DMS79 (cell line): ENCODE measurements at regions not wholly inside any gene's neighbourhood (a gene's known extent, or its start where the extent isn't known, plus 50 kb on each side); places are given as distances from the start of the nearest gene placed in this dataset.
"Not testable (repeated sequence)": the region's sequence is repeated elsewhere in the genome, so short reads cannot be mapped to it uniquely, and the experiment has no call there.

Experiments used
- DNase-seq: peaks from one replicate; lab custom pipeline; 2025; lab: John Stamatoyannopoulos, UW

DNA sequence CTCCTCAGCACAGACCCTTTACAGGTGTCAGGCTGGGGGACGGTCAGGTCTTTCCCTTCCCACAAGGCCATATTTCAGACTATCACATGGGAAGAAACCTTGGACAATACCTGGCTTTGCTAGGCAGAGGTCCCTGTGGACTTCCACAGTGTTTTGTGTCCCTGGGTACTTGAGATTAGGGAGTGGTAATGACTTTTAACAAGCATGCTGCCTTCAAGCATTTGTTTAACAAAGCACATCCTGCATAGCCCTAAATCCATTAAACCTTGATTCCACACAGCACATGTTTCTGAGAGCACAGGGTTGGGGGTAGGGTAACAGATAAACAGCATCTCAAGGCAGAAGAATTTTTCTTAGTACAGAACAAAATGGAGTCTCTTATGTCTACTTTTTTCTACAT lies 451.2 kb downstream of the PLOD2 start:
- not testable (repeated sequence) for DNase-seq

DNA sequence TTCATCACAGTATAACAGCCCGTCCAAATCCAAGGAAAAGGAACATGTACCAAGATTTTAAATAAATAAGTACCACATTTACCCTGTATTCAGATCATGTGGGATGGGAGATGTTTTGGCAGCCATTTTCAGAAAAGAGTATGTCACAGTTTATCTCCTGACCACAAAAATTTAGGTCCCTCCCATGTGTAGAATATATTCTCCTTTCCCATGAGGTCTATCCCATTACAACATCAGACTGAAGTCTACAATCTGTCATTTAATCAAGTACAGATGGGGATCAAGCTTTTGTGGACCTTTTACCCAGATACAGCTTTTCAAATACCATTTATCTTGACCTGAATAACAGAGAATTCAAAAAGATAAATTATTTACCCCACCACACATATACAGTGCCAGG lies 444.5 kb downstream of the PLOD2 start:
- no peak for DNase-seq

DNA sequence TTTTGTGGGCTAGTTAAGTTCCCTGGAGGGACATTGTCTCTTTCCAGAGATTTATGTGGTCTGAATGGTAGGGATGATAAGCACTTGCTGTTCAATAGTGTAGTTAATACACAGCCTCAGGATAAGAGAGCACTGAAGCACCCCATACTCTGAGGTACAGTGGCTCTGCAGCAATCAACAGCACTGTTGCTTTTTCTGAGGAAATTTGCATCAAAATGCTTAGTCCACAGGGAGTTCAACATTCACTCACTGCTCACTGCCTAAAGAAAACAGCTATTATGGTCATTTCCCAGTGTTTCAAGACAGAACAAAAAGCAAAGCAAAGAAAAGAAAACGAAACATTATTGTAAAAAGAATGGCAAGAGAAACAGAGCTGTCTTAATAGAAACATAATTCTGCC lies 441.9 kb downstream of the PLOD2 start:
- DNase-seq = no peak

DNA sequence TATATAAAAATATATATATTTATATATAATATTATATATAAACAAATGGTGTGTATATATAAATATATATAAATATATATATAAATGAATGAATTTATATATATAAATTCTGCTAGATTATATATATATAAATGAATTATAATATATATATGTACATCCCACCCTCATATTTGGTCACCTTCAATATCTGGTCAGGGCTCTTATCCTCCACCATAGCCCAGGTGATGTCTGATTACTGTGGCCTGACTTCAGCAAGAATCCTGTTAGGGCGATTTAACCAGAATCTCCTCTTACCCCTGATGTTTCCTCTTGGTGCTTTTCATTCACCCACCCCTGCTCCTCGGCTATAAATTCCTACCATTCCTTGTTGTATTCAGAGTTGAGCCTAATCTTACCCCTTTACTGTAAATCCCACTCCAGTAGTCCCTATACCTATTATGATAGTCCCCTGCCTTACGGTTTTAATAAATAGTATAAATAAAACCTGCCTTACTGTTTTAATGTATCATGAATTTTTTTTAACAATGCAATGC lies 439.6 kb downstream of the PLOD2 start:
- no peak for DNase-seq

DNA sequence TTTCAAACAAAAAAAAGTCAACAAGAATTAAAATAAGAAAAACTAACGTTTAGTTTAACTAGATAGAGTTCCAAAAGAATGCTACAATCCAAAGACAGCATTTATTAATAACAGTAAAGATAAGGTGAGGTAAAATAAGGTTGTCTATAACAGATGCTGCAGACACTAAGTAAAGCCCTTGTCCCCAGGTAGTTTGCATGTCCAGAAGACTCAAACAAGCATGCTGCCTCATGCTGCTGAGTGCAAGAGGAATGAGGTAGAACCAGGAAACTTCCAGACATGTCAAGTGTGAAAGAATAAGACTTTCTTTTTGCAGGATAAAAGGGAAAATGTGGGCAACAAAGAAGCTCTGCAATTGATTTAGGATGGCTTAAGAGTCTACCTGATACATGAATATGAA lies 439.2 kb downstream of the PLOD2 start:
- no peak for DNase-seq

DNA sequence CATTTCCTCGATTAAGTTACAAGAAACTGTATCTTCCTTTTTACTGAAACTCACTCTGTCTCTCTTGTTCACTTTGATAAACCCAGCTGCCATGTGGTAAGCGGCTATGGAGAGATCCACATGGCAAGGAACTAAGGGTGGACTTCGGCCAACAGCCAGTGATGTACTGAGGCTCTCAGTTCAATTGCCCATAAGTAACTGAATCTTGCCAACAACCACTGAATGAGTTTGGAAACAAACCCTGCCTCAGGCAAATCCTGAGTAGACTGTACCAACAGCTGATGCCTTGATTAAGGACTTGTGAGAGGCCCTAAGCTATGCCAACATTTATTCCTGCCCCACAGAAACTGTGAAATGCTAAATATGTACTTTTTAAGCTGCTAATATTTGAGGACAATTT lies 433.5 kb downstream of the PLOD2 start:
- DNase-seq = no peak

DNA sequence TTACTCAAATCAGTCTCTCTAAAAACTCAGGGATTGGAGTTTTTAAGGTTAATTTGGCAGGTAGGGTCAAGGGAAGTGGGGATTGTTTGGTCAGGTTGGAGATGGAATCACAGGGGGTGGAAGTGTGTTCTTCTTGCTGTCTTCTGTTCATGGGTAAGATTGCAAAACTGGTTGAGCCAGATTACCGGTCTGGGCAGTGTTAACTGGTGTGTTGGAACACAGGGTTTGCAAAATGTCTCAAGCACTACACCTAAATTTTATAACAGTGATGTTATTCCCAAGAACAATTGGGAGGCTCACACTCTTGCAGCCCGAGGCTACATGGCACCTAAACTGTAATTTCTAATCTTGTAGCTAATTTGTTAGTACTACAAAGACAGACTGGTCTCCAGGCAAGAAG lies 425.4 kb downstream of the PLOD2 start:
- no peak for DNase-seq

DNA sequence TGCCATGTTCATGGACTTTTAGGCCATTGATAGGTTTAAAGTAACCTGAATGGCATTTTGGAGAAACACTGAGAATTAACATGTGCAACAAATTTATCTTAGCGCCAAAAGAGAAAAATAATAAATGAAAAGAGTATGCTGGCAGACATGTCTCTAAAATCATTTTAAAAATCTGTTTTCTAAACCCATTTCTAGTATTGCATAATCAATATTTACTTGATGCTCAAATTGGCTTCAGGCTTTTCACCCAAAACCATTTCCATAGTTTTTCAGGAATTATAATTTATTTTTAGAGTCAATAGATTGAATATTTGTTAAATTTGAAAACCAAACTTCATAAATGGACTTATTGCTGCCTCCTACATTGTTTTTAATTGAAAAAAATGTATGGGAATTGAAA lies 423.0 kb downstream of the PLOD2 start:
- DNase-seq = no peak

DNA sequence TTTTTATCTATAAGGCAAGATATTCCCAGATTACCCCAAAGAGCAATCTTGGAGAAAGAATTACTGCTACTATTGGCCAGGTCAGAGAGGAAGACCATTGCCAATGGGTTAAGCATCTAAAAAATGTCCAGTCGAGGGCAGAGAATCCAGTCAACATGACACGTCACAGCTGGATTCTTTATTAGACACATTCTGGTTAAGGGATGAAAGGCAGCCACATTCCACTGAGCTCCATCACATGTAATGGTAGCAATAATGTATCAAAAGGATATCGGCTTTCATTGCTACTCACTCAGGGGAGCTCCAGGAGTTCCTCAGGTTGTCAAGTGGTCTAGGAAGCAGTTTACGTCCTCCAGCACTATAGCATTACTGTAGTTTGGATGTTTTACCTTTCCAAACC lies 421.1 kb downstream of the PLOD2 start:
- DNase-seq = no peak

DNA sequence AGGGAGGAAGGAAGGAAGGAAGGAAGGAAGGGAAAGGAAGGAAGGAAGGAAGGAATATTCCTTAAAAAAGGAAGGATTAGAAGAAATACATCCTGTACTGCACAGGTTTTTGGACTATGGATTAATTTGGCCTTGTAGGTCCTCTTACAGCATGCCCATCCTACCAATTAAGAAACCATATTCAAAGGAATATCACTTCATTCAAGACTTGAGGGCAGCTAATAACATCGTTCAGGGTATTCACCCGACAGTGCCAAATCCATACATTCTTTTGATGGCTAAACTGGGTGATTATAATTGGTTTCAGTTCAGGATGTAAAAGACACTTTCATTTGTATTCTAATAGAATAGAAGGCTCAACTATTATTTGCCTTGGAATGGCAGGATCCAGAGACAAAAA lies 410.3 kb downstream of the PLOD2 start:
- no peak for DNase-seq

DNA sequence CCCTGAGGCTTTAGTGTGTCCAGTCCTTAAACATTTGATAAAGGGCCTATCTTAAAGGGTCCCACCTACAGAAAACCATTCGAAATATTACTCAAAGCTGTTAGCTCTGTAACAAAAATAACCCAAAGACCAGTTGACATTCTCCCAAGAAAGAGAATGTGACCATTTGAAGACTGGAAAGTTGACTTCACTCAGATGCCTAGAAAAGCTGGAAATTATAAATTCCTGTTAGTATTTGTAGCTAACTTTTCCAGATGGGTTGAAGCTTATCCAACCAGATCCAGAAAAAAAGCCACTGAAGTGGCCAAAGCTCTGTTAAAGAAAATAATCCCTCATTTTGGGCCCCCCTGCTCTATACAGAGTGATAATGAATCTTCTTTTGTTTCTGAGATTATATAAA lies 408.4 kb downstream of the PLOD2 start:
- DNase-seq = no peak

DNA sequence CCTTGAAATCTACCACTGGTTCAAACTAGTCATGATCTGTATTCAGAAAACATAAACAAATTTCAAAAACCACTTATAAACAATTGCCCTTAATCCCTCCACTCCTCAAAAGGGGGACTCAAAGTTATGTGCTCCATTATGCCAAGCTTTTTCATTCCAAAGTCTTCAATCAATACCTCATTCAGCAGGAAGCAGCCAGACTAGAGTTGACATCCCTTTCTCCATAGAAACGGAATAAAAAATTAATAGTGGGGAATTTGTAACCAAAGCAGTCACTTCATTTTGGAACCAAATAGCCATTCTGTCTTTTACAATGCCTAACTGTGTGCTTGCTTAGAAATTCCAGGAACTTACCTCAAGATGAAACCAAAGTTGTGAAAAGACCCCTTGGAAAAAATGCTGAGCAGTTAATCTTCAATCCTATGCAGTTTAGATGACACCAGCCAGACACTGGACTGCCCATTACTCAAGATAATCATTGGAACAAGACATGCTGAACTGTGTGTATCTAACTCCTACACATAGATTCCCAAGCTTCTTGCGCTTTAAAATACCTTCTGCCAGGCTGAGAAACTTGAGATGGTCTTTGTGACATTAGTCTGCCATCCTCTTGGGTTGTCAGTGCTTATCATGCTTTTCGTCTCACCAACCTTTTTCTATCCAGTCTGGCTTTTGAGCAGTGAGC lies 406.2 kb downstream of the PLOD2 start:
- no peak for DNase-seq

DNA sequence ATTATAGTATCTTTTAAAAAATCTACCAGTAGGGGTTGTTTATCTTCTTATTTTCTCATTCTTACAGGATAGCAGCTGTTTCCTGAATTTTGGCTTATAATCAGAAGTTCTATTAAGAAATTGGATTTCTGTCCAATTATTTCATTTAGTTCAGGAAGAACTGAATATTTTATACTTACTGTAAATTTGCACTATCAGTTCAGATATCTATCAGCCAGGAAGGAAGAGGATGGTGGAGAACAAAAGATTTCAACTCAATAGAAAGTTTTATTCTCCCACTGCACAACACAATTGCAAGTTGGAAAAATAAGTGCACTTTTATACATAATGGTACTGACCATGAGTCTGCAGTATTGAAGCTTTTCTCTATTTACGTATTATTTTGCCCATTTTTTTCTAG lies 400.9 kb downstream of the PLOD2 start:
- DNase-seq = no peak

DNA sequence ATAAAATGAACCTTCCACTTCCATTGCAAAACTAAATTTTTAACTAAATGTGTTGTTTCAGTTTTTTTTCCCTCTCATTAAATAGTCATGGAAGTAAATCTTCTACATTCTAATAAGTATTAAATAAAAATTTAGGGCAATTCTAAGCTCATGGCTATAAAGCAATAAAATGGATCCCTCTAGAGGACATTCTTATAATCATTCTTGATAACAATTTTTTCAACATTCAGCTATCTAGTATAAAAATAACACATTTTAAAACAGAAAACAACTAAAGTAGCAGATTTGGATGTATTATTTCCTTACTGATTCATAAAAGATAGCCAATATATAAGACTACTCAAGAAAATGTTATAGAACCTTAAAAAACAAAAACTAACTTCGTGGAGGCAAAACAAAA lies 393.1 kb downstream of the PLOD2 start:
- DNase-seq = no peak

DNA sequence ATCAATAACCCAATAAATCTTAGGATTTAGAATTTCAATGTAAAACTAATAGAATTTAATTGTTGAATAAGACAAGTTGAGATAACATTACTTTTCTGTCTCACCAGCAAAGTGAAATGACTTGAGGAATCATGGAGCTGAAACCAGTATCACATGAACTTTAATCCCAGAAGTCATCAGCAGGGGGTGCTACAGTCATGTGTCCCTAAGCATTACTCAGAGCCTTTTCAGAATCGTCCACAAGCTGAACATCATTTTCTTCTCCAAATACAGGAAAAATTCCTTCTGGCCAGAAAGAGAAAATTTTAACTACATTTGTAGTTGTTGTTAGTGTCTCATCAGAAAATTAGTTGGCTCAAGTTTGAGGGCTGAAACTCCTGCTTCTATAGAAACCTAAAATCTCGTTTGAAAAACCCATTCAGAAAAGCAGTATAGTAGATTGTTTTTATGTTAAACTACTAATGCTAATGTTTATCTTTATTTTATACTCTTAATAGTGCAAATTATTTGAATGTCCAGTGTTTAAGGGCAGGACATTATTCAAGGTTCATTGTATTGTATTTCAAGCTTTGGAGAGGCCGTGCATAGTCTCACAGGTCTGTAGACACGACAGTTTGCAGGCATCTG lies 384.1 kb downstream of the PLOD2 start:
- no peak for DNase-seq

DNA sequence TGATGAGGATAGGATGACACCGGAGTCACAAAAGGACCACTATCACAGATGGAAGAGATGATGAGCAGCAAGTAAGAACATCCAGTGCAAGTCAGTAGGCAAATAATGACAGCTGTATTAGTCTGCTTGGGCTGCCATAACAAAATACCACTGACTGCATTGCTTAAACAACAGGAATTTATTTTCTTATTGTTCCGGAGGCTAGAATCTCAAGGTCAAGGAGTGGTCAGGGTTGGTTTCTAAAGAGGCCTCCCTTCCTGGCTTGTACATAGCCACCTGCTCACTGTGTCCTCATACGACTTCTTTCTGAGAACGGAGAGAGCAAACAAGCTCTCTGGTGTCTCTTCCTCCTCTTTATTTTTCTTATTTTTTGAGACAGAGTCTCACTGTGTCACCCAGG lies 380.7 kb downstream of the PLOD2 start:
- DNase-seq = no peak

DNA sequence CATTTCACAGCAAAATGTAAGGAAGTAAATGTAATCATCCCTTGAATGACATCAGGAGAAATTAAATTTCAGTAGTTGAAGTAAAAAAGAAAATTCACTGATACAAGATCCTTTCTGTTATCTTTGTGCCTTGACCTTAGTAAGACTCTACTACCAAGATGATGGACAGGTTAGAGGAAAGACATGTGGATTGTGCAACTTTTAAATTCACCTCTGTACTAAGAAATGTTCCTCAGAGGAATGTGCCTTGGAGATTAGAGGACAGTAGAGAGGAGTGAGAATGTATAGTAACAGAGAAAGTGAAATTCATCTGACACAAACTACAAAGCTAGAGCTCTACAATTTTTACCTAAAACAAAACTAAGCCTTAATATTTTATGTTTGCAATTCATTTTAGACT lies 375.3 kb downstream of the PLOD2 start:
- no peak for DNase-seq

DNA sequence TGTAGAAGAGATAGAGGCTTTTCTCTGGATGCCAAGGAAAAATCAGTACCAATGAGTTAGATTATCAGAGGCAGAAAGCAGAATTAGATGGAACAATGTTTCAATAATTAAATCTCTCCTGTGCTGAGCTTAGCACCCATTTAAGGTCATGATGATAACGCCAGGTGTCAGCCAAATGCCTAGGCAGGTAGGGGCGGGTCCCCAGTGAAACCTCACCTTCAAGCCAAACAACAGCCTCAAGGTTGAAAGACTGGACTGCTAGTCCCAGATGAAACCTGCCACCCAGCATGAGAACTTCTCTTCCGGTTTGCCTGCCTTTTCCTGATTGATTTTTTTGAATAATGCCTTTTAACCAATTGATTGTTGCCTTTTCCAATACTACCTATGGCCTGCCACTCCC lies 363.0 kb downstream of the PLOD2 start:
- DNase-seq = no peak

DNA sequence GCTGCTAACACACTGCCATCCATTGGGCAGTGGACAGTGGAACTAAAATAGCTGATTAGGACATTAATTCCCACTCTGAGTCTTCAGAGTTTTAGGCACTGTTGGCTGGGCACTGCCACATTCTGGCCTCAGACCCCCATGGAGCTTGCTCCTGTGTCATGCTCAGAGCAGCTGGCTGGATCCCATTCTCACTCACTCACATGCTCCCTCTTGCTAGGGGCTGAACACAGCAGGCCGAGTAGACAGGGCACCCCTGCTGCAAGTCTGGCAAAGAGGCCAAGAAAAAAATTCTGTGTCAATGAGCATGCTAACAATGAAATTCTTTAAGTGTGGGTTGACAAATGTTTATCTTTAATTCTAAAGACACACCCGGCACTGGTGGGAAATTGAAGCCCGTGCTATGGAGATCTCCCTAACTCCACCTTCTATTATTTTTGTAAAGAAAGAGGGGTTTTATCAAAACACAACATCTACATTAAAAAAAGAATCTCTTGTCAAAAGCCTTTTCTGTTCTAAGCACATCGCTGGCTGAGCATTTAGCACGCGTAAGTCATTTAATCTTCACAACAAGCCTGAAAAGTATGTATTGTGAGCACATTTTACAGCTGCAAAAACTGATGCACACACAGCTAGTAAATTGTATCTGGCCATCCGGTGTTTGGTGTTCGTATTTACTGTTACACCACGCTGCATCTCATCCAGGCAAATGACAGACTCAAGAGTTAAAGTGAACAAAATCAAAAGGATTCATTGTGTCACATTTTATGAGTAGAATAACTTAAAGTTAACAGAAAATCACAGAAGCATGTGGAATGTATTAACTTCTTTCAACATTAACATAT lies 362.1 kb downstream of the PLOD2 start:
- no peak for DNase-seq

DNA sequence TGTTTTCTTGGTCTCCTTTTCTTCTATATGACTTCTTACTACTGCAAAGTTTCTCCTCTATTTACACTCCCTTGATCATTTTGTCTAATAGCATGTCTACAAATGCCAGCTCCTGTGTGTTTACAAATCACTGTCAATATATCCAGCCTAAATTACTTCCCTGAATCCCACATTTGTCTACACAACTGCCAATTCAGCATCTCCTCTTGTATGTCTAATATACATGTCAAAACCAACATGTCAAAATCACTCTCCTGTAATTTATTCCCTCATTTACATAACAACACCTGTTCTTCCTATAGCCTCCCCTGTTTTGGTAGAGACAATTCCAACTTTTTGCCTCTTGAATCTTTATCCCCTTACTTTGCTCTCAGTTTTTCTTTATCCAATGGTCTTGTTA lies 359.3 kb downstream of the PLOD2 start:
- no peak for DNase-seq

DNA sequence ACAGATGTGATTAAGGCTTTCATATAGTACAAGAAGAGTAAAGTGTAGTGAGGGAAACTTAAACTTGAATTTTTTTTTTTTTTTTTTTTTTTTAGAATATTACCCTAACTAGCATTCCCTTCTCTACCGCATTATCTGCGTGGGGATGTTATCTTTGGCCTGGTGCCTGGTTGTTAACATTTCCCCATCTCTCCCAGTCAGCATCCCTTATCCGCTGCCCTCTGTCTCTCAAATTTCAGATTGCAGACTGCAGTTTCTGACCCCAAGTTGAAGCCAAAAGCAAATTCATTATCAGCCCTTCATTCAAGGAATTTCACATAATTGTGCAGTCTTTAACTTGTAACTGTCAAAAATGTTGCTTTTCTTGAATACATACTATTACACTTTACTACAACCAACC lies 353.0 kb downstream of the PLOD2 start:
- no peak for DNase-seq

DNA sequence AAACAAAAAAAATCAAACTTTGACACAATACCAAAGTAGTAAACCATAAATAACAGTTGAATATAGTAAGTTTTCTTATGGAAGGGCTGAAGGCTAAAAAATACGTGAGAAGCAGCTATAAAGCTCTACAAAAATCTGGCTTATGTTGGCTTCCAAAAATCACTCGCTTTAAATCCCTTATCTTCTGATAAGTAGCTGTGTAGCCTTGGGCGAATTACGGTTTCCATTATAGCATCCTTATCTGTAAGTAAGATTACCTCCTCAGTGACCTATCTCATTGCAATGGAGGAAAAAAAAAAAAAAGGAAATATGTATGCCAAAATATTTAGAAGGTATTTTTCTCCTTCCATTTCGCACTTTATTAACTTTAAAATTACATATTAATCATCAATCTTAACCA lies 348.6 kb downstream of the PLOD2 start:
- no peak for DNase-seq
